Lower leg skin (tissue), 3 donors: ENCODE measurements at regions not wholly inside any gene's neighbourhood (a gene's known extent, or its start where the extent isn't known, plus 50 kb on each side); places are given as distances from the start of the nearest gene placed in this dataset.

Experiments
- POLR2A ChIP-seq, 2 donors: fragments of 450-650 bp; IDR thresholded peaks; one replicate each; pipeline ENCODE4 v1.6.1; 2016 to 2017; ENCODE audit warnings: antibody characterized with exemption in 2 of 2, mild to moderate bottlenecking in 1 of 2, moderate library complexity in 1 of 2
- TF ChIP-seq, protein P1 (sequence below), 3 donors: fragments of 450-650 bp; IDR thresholded peaks; one replicate each; pipeline ENCODE4 v1.5.1; 2016; ENCODE audit warnings: antibody characterized with exemption in 3 of 3, mild to moderate bottlenecking in 3 of 3, moderate library complexity in 2 of 3

DNA sequence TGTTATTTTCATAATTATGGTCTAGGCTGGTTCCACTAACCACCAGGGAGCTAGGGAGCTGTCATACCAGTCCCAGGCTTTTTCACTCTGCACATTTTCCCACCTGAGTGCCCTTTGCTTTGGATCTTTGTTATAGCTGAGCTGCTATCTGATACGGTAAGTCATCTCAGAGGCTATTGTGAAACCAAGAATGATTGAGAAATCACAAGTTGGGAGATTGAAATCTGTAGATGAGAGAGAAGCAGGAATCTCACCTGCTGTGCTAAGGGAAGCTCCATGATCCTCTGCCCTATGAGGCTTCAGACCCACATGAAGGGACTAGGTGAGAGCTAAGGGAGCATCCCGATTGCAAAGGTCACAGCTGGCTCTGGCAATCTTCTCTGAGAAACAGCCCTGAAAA, 307.8 kb downstream of the REEP3 start:
- TF ChIP-seq, protein P1, sequence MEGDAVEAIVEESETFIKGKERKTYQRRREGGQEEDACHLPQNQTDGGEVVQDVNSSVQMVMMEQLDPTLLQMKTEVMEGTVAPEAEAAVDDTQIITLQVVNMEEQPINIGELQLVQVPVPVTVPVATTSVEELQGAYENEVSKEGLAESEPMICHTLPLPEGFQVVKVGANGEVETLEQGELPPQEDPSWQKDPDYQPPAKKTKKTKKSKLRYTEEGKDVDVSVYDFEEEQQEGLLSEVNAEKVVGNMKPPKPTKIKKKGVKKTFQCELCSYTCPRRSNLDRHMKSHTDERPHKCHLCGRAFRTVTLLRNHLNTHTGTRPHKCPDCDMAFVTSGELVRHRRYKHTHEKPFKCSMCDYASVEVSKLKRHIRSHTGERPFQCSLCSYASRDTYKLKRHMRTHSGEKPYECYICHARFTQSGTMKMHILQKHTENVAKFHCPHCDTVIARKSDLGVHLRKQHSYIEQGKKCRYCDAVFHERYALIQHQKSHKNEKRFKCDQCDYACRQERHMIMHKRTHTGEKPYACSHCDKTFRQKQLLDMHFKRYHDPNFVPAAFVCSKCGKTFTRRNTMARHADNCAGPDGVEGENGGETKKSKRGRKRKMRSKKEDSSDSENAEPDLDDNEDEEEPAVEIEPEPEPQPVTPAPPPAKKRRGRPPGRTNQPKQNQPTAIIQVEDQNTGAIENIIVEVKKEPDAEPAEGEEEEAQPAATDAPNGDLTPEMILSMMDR (IDR thresholded peaks at IDR 0.05), result no peak
- TF ChIP-seq POLR2A (IDR thresholded peaks at IDR 0.05), result no peak
